Endothelial cell of umbilical vein (primary cell): ENCODE measurements at regions not wholly inside any gene's neighbourhood (a gene's known extent, or its start where the extent isn't known, plus 50 kb on each side); places are given as distances from the start of the nearest gene placed in this dataset.
A peak's percentile ranks its signal among the peaks of the same experiment; 100 is the strongest.

Experiments used
- BruUV-seq: library from RNA; stranded (reverse); fragments of 400-500 nt; replicated peaks from 2 replicates; lab custom pipeline; 2021; lab: Mats Ljungman, UMichigan
- CTCF ChIA-PET: fragments of 300-600, 350-600 bp; sonication (Branson Sonifier 250); formaldehyde crosslinking; loops from one replicate; lab custom pipeline; 2021; ENCODE audit warnings: antibody characterized with exemption, inconsistent platforms; lab: Charles Lee
- POLR2A ChIA-PET: fragments of 300-600, 350-600 bp; sonication (Branson Sonifier 250); formaldehyde crosslinking; loops from one replicate; lab custom pipeline; 2021; ENCODE audit warnings: antibody characterized with exemption, inconsistent platforms; lab: Charles Lee
- DNase-seq: peaks from one replicate; pipeline ENCODE4 v3.0.0-alpha.2; 2011; ENCODE audit warnings: low read depth, low spot score
- FAIRE-seq: peaks from 2 replicates; lab custom pipeline; 2011; peaks lifted over from hg19 to GRCh38; lab: Jason Lieb, UNC
- H2AFZ ChIP-seq: 2 replicates; pipeline ENCODE4 v1.6.0; 2012; ENCODE audit warnings: low read depth, low read length, control low read depth, inconsistent platforms
- H3K27ac ChIP-seq: 2 replicates; pipeline ENCODE4 v1.5.1; 2011; ENCODE audit warnings: low read depth, mild to moderate bottlenecking, control low read depth, low read length, moderate library complexity; ENCODE audit not compliant: insufficient read depth
- H3K27me3 ChIP-seq, 2 experiments: 2 replicates each; pipeline versions ENCODE4 v1.6.0 to v1.6.1; 2011; ENCODE audit warnings: low read length in 2 of 2, mixed read lengths in 1 of 2; ENCODE audit not compliant: control insufficient read depth in 2 of 2, insufficient read depth in 2 of 2
- H3K36me3 ChIP-seq, 2 experiments: 2 replicates in 1 of 2; 3 replicates in 1 of 2; pipeline ENCODE4 v1.5.1; 2011; ENCODE audit warnings: low read length in 2 of 2, mild to moderate bottlenecking in 1 of 2, moderate library complexity in 1 of 2; ENCODE audit not compliant: control insufficient read depth in 2 of 2, insufficient read depth in 2 of 2; ENCODE audit errors: extremely low read depth in 1 of 2
- H3K4me1 ChIP-seq: 3 replicates; pipeline ENCODE4 v1.5.1; 2011; ENCODE audit warnings: mild to moderate bottlenecking, low read length; ENCODE audit not compliant: control insufficient read depth, insufficient read depth; ENCODE audit errors: extremely low read depth
- H3K4me2 ChIP-seq: 2 replicates; pipeline ENCODE4 v1.6.1; 2011; ENCODE audit warnings: low read length, control low read depth, mixed read lengths; ENCODE audit not compliant: insufficient read depth
- H3K4me3 ChIP-seq, 3 experiments: fragments of 200-600 bp in 1 of 3; sonication (generic), shearing (Covaris generic) in 1 of 3; replicated peaks in 1 of 3; 2 replicates each; pipeline ENCODE4 v1.5.1; 2011 to 2016; ENCODE audit warnings: control low read depth in 3 of 3, low read length in 3 of 3, mild to moderate bottlenecking in 2 of 3, inconsistent platforms in 1 of 3, low read depth in 1 of 3, moderate library complexity in 1 of 3; ENCODE audit not compliant: insufficient read depth in 1 of 3
- H3K79me2 ChIP-seq: 2 replicates; pipeline ENCODE4 v1.6.0; 2012; ENCODE audit warnings: low read length, inconsistent platforms; ENCODE audit not compliant: control insufficient read depth, insufficient read depth
- H3K9ac ChIP-seq: replicated peaks from 2 replicates; pipeline ENCODE3; 2011; ENCODE audit warnings: low read length, control low read depth; ENCODE audit not compliant: insufficient read depth; ENCODE audit errors: extremely low read depth
- H3K9me1 ChIP-seq: replicated peaks from 3 replicates; pipeline ENCODE4 v1.6.0; 2011; ENCODE audit warnings: mild to moderate bottlenecking, low read length; ENCODE audit not compliant: control insufficient read depth, insufficient read depth; ENCODE audit errors: extremely low read depth
- H3K9me3 ChIP-seq: replicated peaks from 2 replicates; pipeline ENCODE4 v1.5.1; 2012; ENCODE audit warnings: low read length, inconsistent platforms; ENCODE audit not compliant: control insufficient read depth, insufficient read depth
- H4K20me1 ChIP-seq: replicated peaks from 2 replicates; pipeline ENCODE3; 2011; ENCODE audit warnings: mild to moderate bottlenecking, low read length; ENCODE audit not compliant: control insufficient read depth, insufficient read depth; ENCODE audit errors: extremely low read depth
- EZH2 ChIP-seq: IDR thresholded peaks from 2 replicates; pipeline ENCODE4 v1.6.1; 2012; ENCODE audit warnings: borderline replicate concordance, low read depth, mild to moderate bottlenecking, moderate library complexity, low read length, inconsistent platforms; ENCODE audit not compliant: severe bottlenecking
- FOS ChIP-seq: IDR thresholded peaks from 2 replicates; pipeline ENCODE4 v1.6.1; 2011; ENCODE audit warnings: mild to moderate bottlenecking, low read length, moderate library complexity, borderline replicate concordance; ENCODE audit not compliant: insufficient read depth
- GATA2 ChIP-seq: IDR thresholded peaks from 2 replicates; pipeline ENCODE4 v1.7.0; 2011; ENCODE audit warnings: low read depth, mild to moderate bottlenecking, moderate library complexity, mixed read lengths, low read length; ENCODE audit not compliant: insufficient read length, insufficient read depth
- JUN ChIP-seq: IDR thresholded peaks from 2 replicates; pipeline ENCODE4 v1.6.1; 2011; ENCODE audit warnings: borderline replicate concordance, low read depth; ENCODE audit not compliant: insufficient read length, insufficient read depth
- MYC ChIP-seq: IDR thresholded peaks from one replicate; pipeline ENCODE4 v1.6.1; 2011; ENCODE audit warnings: mild to moderate bottlenecking, low read depth, low read length
- POLR2A ChIP-seq: IDR thresholded peaks from 2 replicates; pipeline ENCODE4 v1.6.1; 2012; ENCODE audit warnings: low read depth, mild to moderate bottlenecking, control low read depth, low read length
- POLR2AphosphoS5 ChIP-seq: IDR thresholded peaks from 2 replicates; pipeline ENCODE4 v1.6.1; 2012; ENCODE audit warnings: low read depth, mild to moderate bottlenecking, control low read depth, low read length, moderate library complexity; ENCODE audit not compliant: insufficient read depth
- dilution Hi-C: fragments of 300-500 bp; cut with MboI; formaldehyde crosslinking; loops from one replicate; pipeline ENCODE4 v1.15.0; 2019; ENCODE audit warnings: low sequenced_read_pairs; ENCODE audit not compliant: extremely low pct_ligation_motif_present
- intact Hi-C: fragments of 100-400 bp; cut with micrococcal nuclease; formaldehyde crosslinking; loops from one replicate; pipeline ENCODE4 v1.10.0; 2022
- TF ChIP-seq, protein P1 (sequence below), 2 donors: IDR thresholded peaks; 1 replicate in 1 of 2; 2 replicates in 1 of 2; pipeline ENCODE4 v1.5.1; 2011; ENCODE audit warnings: low read length in 2 of 2, mild to moderate bottlenecking in 2 of 2, moderate library complexity in 2 of 2, control low read depth in 1 of 2, inconsistent platforms in 1 of 2, low read depth in 1 of 2; ENCODE audit not compliant: insufficient read depth in 1 of 2; ENCODE audit errors: extremely low read depth in 1 of 2
- TF ChIP-seq, protein P2 (sequence below): IDR thresholded peaks from 2 replicates; pipeline ENCODE4 v1.6.1; 2011; ENCODE audit not compliant: insufficient read depth, insufficient read length

DNA sequence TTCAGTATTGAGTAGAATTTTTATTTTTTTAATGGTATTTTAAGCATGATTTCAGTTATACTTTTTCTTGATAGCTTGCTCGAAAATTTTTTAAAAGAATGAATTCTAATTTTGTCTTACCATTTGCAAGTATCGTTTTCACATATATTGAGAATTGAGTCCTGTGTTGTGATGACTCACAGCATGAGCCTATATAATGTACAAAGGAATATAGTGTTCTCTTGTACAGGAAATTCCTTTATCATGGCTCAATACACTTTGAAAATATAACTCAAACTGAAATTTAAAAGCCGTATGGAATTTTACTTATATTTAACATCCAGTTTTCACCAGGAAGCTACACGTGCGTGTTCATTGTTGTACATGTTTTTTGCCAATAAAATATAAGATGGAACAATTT lies 161.1 kb upstream of the TMTC4 start:
- Histone ChIP-seq H4K20me1 (no peaks in the 10 kb centered on the region), H2AFZ (no peak overlapping the region), H3K36me3 (no peaks in the 10 kb centered on the region), H3K79me2 (no peaks in the 10 kb centered on the region), H3K9me3 (no peaks in the 10 kb centered on the region), H3K4me1 (no peaks in the 10 kb centered on the region), H3K4me2 (no peak overlapping the region), H3K27ac (no peak overlapping the region), H3K4me3 (no peak overlapping the region), H3K9me1 (no peaks in the 10 kb centered on the region), H3K27me3 (no peaks in the 10 kb centered on the region), H3K9ac (no peak overlapping the region)
- ChIA-PET POLR2A (no interaction called here), CTCF (interaction anchor here (1.4 kb wide), 1 partner anchor 10 kb away, joined by 3 read pairs; no protein-coding TSS in a partner anchor)
- BruUV-seq, result no TSS peak
- no peak for FAIRE-seq
- TF ChIP-seq FOS, result peak; percentile 23
- no peak for TF ChIP-seq MYC
- TF ChIP-seq, protein P1, sequence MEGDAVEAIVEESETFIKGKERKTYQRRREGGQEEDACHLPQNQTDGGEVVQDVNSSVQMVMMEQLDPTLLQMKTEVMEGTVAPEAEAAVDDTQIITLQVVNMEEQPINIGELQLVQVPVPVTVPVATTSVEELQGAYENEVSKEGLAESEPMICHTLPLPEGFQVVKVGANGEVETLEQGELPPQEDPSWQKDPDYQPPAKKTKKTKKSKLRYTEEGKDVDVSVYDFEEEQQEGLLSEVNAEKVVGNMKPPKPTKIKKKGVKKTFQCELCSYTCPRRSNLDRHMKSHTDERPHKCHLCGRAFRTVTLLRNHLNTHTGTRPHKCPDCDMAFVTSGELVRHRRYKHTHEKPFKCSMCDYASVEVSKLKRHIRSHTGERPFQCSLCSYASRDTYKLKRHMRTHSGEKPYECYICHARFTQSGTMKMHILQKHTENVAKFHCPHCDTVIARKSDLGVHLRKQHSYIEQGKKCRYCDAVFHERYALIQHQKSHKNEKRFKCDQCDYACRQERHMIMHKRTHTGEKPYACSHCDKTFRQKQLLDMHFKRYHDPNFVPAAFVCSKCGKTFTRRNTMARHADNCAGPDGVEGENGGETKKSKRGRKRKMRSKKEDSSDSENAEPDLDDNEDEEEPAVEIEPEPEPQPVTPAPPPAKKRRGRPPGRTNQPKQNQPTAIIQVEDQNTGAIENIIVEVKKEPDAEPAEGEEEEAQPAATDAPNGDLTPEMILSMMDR (IDR thresholded peaks at IDR 0.05; ENCODE audit: extremely low read depth in 1 of 2, insufficient read depth in 1 of 2, low read depth in 1 of 2, low read length in 2 of 2), result no peak
- TF ChIP-seq, protein P2, sequence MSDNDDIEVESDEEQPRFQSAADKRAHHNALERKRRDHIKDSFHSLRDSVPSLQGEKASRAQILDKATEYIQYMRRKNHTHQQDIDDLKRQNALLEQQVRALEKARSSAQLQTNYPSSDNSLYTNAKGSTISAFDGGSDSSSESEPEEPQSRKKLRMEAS, result no peak
- intact Hi-C loops, result no loop called here
- dilution Hi-C loops, result no loop called here
- DNase-seq, result no peak

DNA sequence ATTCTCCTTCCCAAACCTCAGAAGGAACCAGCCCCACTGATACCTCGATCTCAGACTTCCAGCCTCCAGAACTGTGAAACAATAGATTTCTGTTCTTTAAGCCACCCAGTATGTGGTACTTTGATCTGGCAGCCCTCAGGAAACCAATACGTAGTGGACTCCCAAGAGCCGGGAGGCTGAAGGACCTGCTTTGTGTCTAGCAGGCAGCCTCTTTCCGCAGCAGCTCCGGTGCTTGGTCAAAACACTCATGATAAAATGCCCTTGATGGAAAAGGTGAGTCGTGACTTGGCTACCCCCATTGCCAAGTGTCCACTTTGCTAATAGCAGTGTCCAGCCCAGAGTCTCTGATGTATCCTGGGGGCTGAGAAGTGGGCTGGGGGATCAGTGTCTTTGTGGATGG lies 158.8 kb upstream of the TMTC4 start:
- no TSS peak for BruUV-seq
- no peaks in the 10 kb centered on the region for H3K27me3 ChIP-seq
- H4K20me1 ChIP-seq, result no peaks in the 10 kb centered on the region
- H3K36me3 ChIP-seq, result no peaks in the 10 kb centered on the region
- FAIRE-seq (no peak), DNase-seq (no peak)
- H3K4me1 ChIP-seq, result no peaks in the 10 kb centered on the region
- POLR2A ChIA-PET, result no interaction called here
- dilution Hi-C loops (no loop called here), intact Hi-C loops (no loop called here)
- H3K9ac ChIP-seq, result no peak overlapping the region
- no peak overlapping the region for H3K4me2 ChIP-seq
- no peak overlapping the region for H3K4me3 ChIP-seq
- H3K9me3 ChIP-seq, result no peaks in the 10 kb centered on the region
- H2AFZ ChIP-seq, result no peak overlapping the region
- TF ChIP-seq EZH2 (no peak), MYC (no peak), JUN (no peak), POLR2AphosphoS5 (no peak), GATA2 (no peak), FOS (no peak), POLR2A (no peak)
- TF ChIP-seq, protein P2, result no peak
- TF ChIP-seq, protein P1 (IDR thresholded peaks at IDR 0.05; ENCODE audit: extremely low read depth in 1 of 2, insufficient read depth in 1 of 2, low read depth in 1 of 2, low read length in 2 of 2), result no peak
- no peak overlapping the region for H3K27ac ChIP-seq
- no peaks in the 10 kb centered on the region for H3K9me1 ChIP-seq
- CTCF ChIA-PET, result no interaction called here
- no peaks in the 10 kb centered on the region for H3K79me2 ChIP-seq
